ENCODE measurements at regions not wholly inside any gene's neighbourhood (a gene's known extent, or its start where the extent isn't known, plus 50 kb on each side); places are given as distances from the start of the nearest gene placed in this dataset.

DNA sequence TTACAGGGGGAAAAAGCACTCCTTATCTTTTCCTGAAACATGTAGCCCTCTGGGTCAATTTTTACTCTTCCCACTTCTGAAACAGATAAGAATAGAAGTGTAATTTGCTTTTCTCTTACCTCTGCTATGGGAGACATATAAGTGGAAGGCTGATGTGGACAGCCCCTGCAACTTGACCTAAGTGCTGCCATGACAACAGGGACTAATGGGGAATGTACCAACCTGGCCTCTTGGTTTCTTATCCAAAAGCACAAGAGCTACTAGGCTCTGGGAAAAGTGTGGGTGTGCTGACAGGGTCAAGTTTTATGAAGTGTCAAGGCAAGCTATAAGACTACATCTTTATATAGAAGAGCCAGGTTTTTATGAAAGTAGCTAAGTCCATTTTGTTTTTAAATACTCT, 1246.5 kb downstream of the OTOL1 start:
- TF ChIP-seq, protein P1, sequence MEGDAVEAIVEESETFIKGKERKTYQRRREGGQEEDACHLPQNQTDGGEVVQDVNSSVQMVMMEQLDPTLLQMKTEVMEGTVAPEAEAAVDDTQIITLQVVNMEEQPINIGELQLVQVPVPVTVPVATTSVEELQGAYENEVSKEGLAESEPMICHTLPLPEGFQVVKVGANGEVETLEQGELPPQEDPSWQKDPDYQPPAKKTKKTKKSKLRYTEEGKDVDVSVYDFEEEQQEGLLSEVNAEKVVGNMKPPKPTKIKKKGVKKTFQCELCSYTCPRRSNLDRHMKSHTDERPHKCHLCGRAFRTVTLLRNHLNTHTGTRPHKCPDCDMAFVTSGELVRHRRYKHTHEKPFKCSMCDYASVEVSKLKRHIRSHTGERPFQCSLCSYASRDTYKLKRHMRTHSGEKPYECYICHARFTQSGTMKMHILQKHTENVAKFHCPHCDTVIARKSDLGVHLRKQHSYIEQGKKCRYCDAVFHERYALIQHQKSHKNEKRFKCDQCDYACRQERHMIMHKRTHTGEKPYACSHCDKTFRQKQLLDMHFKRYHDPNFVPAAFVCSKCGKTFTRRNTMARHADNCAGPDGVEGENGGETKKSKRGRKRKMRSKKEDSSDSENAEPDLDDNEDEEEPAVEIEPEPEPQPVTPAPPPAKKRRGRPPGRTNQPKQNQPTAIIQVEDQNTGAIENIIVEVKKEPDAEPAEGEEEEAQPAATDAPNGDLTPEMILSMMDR (IDR thresholded peaks at IDR 0.05; ENCODE audit: low read depth, low read length): no peak
- no peak for TF ChIP-seq EZH2phosphoT487 (IDR thresholded peaks at IDR 0.05; ENCODE audit: low read depth)

Measured in OCI-LY3 (cell line).